Neural crest cell (in vitro differentiated cells): ENCODE measurements at regions not wholly inside any gene's neighbourhood (a gene's known extent, or its start where the extent isn't known, plus 50 kb on each side); places are given as distances from the start of the nearest gene placed in this dataset.

Source experiments
- DNase-seq: peaks from one replicate; pipeline ENCODE4 v3.0.0; 2021; ENCODE audit warnings: low read depth, mixed read lengths, low spot score
- H3K27ac Mint-ChIP-seq: one replicate; pipeline ENCODE4 v1.8.0; 2021; ENCODE audit warnings: mild to moderate bottlenecking, mixed read lengths; ENCODE audit not compliant: unreplicated experiment
- H3K27me3 Mint-ChIP-seq: 2 replicates; pipeline ENCODE4 v1.8.0; 2021; ENCODE audit warnings: low read depth, mild to moderate bottlenecking, mixed read lengths
- H3K36me3 Mint-ChIP-seq: 2 replicates; pipeline ENCODE4 v1.8.0; 2021; ENCODE audit warnings: low read depth, mild to moderate bottlenecking, mixed read lengths
- H3K4me1 Mint-ChIP-seq: 2 replicates; pipeline ENCODE4 v1.8.0; 2021; ENCODE audit warnings: mixed read lengths
- H3K4me3 Mint-ChIP-seq: one replicate; pipeline ENCODE4 v1.8.0; 2021; ENCODE audit warnings: mild to moderate bottlenecking, mixed read lengths
- H3K9me3 Mint-ChIP-seq: 2 replicates; pipeline ENCODE4 v1.8.0; 2021; ENCODE audit warnings: mixed read lengths
- TF ChIP-seq, protein P1 (sequence below): fragments of 200-600 bp; sonication (generic); conservative IDR thresholded peaks from 2 replicates; pipeline ENCODE4 v1.5.0; 2021; ENCODE audit warnings: antibody characterized with exemption, mild to moderate bottlenecking

- Mint-ChIP-seq H3K36me3 (peaks cover 12% of the 10 kb centered on the region), H3K27me3 (no peaks in the 10 kb centered on the region), H3K9me3 (peaks cover 12% of the 10 kb centered on the region), H3K4me3 (no peak overlapping the region), H3K27ac (no peak overlapping the region), H3K4me1 (peaks cover 4% of the 10 kb centered on the region)
- no peak for DNase-seq
- TF ChIP-seq, protein P1, sequence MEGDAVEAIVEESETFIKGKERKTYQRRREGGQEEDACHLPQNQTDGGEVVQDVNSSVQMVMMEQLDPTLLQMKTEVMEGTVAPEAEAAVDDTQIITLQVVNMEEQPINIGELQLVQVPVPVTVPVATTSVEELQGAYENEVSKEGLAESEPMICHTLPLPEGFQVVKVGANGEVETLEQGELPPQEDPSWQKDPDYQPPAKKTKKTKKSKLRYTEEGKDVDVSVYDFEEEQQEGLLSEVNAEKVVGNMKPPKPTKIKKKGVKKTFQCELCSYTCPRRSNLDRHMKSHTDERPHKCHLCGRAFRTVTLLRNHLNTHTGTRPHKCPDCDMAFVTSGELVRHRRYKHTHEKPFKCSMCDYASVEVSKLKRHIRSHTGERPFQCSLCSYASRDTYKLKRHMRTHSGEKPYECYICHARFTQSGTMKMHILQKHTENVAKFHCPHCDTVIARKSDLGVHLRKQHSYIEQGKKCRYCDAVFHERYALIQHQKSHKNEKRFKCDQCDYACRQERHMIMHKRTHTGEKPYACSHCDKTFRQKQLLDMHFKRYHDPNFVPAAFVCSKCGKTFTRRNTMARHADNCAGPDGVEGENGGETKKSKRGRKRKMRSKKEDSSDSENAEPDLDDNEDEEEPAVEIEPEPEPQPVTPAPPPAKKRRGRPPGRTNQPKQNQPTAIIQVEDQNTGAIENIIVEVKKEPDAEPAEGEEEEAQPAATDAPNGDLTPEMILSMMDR: no peak
Observed at GRCh38 chr5:68576805-68577204, 361.2 kb downstream of the PIK3R1 start.

- peaks cover 7% of the 10 kb centered on the region for H3K36me3 Mint-ChIP-seq
- TF ChIP-seq, protein P1: no peak
- H3K9me3 Mint-ChIP-seq: peaks cover 8% of the 10 kb centered on the region
- H3K4me1 Mint-ChIP-seq: peaks cover 17% of the 10 kb centered on the region
- no peaks in the 10 kb centered on the region for H3K27me3 Mint-ChIP-seq
- no peak overlapping the region for H3K4me3 Mint-ChIP-seq
- no peak for DNase-seq
- no peak overlapping the region for H3K27ac Mint-ChIP-seq
Observed at GRCh38 chr5:68582284-68582683, 366.7 kb downstream of the PIK3R1 start.

DNA sequence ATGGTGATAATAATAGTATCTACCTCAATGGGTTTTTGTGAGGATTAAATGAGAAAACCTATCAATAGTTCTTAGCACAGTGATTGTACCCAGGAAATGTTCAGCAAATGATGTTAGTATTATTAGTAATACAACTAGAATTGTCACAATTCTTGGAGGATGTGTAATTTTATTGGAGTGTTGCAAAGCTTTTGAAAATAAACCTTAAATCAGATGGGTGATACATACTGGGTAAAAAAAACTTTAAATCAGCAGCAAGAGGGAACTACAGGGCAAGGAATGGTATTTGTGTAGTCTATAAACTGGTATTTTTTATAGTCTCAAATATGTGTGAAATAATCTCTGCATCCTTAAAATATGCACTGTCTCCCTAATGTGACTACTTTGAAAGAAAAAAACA is 371.6 kb downstream of the PIK3R1 start:
- TF ChIP-seq, protein P1: no peak
- peaks cover 21% of the 10 kb centered on the region for H3K4me1 Mint-ChIP-seq

DNA sequence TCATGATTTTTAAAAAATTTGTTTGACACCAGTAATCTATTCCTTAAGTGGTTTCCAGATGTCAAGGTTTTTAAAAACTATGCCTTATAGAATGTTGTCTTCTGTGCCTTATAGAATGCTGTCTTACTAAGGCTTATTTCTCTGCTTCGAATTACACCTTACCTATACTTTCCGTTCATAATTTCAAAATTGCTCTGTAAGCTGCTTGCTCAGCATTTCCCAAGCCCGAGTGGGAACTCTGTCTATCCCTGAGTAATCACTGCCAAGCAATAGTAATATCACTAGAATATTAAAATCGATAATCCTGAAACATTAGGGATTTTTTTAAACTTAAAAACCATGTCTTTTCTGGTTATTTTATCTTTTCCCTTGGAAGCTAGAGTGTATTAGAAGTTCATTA is 376.3 kb downstream of the PIK3R1 start:
- H3K4me3 Mint-ChIP-seq: no peak overlapping the region
- no peaks in the 10 kb centered on the region for H3K36me3 Mint-ChIP-seq
- TF ChIP-seq, protein P1: no peak
- H3K27me3 Mint-ChIP-seq: no peaks in the 10 kb centered on the region
- DNase-seq: no peak
- H3K9me3 Mint-ChIP-seq: peaks cover 3% of the 10 kb centered on the region
- peaks cover 11% of the 10 kb centered on the region for H3K4me1 Mint-ChIP-seq
- no peak overlapping the region for H3K27ac Mint-ChIP-seq

More for the DNA sequence above, 371.6 kb downstream of the PIK3R1 start:
- peaks cover 6% of the 10 kb centered on the region for H3K9me3 Mint-ChIP-seq
- DNase-seq: no peak
- no peak overlapping the region for H3K27ac Mint-ChIP-seq
- H3K4me3 Mint-ChIP-seq: no peak overlapping the region
- H3K27me3 Mint-ChIP-seq: no peaks in the 10 kb centered on the region
- no peaks in the 10 kb centered on the region for H3K36me3 Mint-ChIP-seq

DNA sequence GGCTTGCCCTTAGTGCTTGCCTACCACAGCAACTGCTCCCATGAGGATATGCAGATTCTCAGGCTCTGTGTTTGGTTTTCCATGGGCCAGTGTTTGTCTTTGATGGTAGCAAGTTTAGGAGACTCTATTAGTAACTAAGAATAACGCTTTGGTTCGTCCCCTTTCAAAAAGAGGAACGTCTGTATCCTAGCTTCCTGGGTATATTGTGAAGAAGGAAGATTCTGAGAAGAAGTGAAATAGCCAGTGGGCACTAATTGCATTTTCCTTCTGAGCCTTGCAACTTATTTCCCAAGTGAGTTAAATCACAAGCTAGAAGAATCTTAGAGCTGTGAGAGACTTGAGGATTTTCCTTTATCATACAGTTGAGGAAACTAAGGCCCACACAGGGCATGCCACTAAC is 376.8 kb downstream of the PIK3R1 start:
- Mint-ChIP-seq H3K9me3 (peaks cover 3% of the 10 kb centered on the region), H3K4me3 (no peak overlapping the region), H3K36me3 (no peaks in the 10 kb centered on the region), H3K27me3 (no peaks in the 10 kb centered on the region), H3K4me1 (peaks cover 7% of the 10 kb centered on the region), H3K27ac (no peak overlapping the region)
- TF ChIP-seq, protein P1: no peak
- DNase-seq: no peak

DNA sequence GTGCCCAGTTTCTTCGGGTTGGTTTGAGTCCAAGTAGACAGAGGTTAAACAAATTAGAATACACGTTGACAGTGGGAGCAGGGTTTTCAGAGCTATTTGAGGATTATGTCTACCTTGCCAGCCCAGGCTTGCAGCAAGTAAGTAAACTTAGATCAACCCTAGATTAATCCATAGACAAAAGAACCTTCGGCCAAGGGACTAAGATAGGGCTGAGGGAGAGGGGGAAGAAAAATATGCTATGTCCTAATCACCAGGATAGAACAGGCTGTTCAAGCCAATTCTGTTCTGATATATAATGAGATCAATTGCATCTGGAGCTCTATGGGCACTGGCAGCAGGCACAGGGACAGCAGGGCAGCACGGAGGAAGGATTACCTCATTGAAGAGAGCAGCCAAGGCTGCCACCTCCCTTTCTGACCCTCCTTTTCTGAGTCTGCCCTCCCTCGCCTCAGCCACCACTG is 377.7 kb downstream of the PIK3R1 start:
- no peak for DNase-seq
- Mint-ChIP-seq H3K4me1 (no peaks in the 10 kb centered on the region), H3K4me3 (no peak overlapping the region), H3K27ac (no peak overlapping the region), H3K27me3 (no peaks in the 10 kb centered on the region), H3K9me3 (peaks cover 3% of the 10 kb centered on the region), H3K36me3 (no peaks in the 10 kb centered on the region)
- TF ChIP-seq, protein P1: no peak
